Pancreas (tissue), 10 donors: ENCODE measurements at regions not wholly inside any gene's neighbourhood (a gene's known extent, or its start where the extent isn't known, plus 50 kb on each side); places are given as distances from the start of the nearest gene placed in this dataset.

Experiments used
- ATAC-seq, 4 donors: fragments of 200-7000 bp; cut with Tn5 transposase; one replicate each; pipeline versions ENCODE4 v1.8.0 to v1.9.1; 2020; ENCODE audit warnings: mild to moderate bottlenecking in 4 of 4, moderate library complexity in 4 of 4
- DNase-seq, 6 donors: peaks; one replicate each; pipeline ENCODE4 v3.0.0-alpha.2; 2020
- FAIRE-seq: peaks from 2 replicates; lab custom pipeline; 2012; peaks lifted over from hg19 to GRCh38; lab: Jason Lieb, UNC
- H3K27ac ChIP-seq, 4 donors: fragments of 200-600 bp; sonication (generic); 1 replicate in 3 of 4; 2 replicates in 1 of 4; pipeline versions ENCODE4 v1.5.0 to v1.8.0; 2020
- H3K27me3 ChIP-seq, 4 donors: fragments of 200-600 bp; one replicate each; pipeline ENCODE4 v1.8.0; 2021
- H3K36me3 ChIP-seq, 3 donors: fragments of 200-600 bp; sonication (generic) in 1 of 3; one replicate each; pipeline versions ENCODE4 v1.5.0 to v1.8.0; 2020 to 2021
- H3K4me1 ChIP-seq, 3 donors: fragments of 200-600 bp; one replicate each; pipeline ENCODE4 v1.8.0; 2021
- H3K4me3 ChIP-seq, 4 donors: fragments of 200-600 bp; sonication (generic) in 2 of 4; one replicate each; pipeline versions ENCODE4 v1.5.0 to v1.8.0; 2020 to 2021
- H3K9me3 ChIP-seq, 4 donors: fragments of 200-600 bp; one replicate each; pipeline ENCODE4 v1.8.0; 2021
- CTCF ChIP-seq, 4 donors: fragments of 200-600 bp; sonication (generic) in 3 of 4; IDR thresholded peaks; one replicate each; pipeline versions ENCODE4 v1.5.0 to v1.8.0; 2021; ENCODE audit warnings: antibody characterized with exemption in 4 of 4
- WGBS, 2 donors: extraction: QIAGEN DNeasy Blood & Tissue Kit; methylation state at CpG; one replicate each; pipeline ENCODE4 v1.1.7; 2013; 5-methylcytosine and 5-hydroxymethylcytosine counted together
- intact Hi-C, 3 donors: fragments of 100-400 bp; cut with DNase I; formaldehyde crosslinking; loops; one replicate each; pipeline versions ENCODE4 v1.11.1 to v1.14.2; 2022
- donor health status: healthy with polysubstance abuse.
- donor health status: DM: no; HTN: no; CAD: no; lungs with moderate emphysema.
- donor health status: DM: no; HTN: no; CAD: no.
- donor health status: control.
- donor health status: control.
- donor health status: Bipolar disorder and iron deficiency.
- donor health status: DM: yes; HTN: yes; CAD: no.
- donor health status: DM: no; HTN: no; CAD: no.
- donor health status: DM: no; HTN: no; CAD: no.
- donor health status: DM: yes; HTN: yes; CAD: no.

GRCh38 chr1:219317762-219318353 is 144.2 kb downstream of the LYPLAL1 start:
- TF ChIP-seq CTCF (IDR thresholded peaks at IDR 0.05), result no peak
- 72 to 73% methylated on average over 3 of the region's 3 CpGs for WGBS, 2 donors
- Histone ChIP-seq H3K4me3 (no peak overlapping the region), H3K27me3 (no peaks in the 10 kb centered on the region), H3K27ac (no peak overlapping the region), H3K9me3 (no peaks in the 10 kb centered on the region), H3K36me3 (no peaks in the 10 kb centered on the region), H3K4me1 (no peaks in the 10 kb centered on the region)
- FAIRE-seq, result no peak
- peak in 1 of 6 donors; percentile 14 for DNase-seq
- intact Hi-C loops, result no loop called here
- ATAC-seq, result peak in 1 of 4 donors; percentile 69

- no peak overlapping the region for H3K27ac ChIP-seq
- TF ChIP-seq CTCF (IDR thresholded peaks at IDR 0.05), result no peak
- H3K27me3 ChIP-seq, result no peaks in the 10 kb centered on the region
- ATAC-seq, result no peak
- no peak for DNase-seq
- no peak for FAIRE-seq
- no peaks in the 10 kb centered on the region for H3K36me3 ChIP-seq
- WGBS, 2 donors, result 51 to 96% methylated on average over 1 of the region's 1 CpG
- no peak overlapping the region for H3K4me3 ChIP-seq
- H3K9me3 ChIP-seq, result no peaks in the 10 kb centered on the region
- intact Hi-C loops, result no loop called here
- no peaks in the 10 kb centered on the region for H3K4me1 ChIP-seq
Measured at GRCh38 chr1:219316066-219316465, 142.4 kb downstream of the LYPLAL1 start.

- WGBS, 2 donors, result 92 to 98% methylated on average over 2 of the region's 2 CpGs
- Histone ChIP-seq H3K4me1 (no peaks in the 10 kb centered on the region), H3K27me3 (no peaks in the 10 kb centered on the region), H3K36me3 (no peaks in the 10 kb centered on the region), H3K4me3 (no peak overlapping the region), H3K27ac (no peak overlapping the region), H3K9me3 (no peaks in the 10 kb centered on the region)
- intact Hi-C loops, result no loop called here
- no peak for DNase-seq
- no peak for FAIRE-seq
- no peak for TF ChIP-seq CTCF (IDR thresholded peaks at IDR 0.05)
- ATAC-seq, result no peak
Measured at GRCh38 chr1:219313961-219314360, 140.3 kb downstream of the LYPLAL1 start.

GRCh38 chr1:219312967-219313366 is 139.3 kb downstream of the LYPLAL1 start:
- DNase-seq (no peak), FAIRE-seq (no peak), ATAC-seq (peak in 1 of 4 donors; percentile 30)
- 83 to 84% methylated on average over 3 of the region's 3 CpGs for whole genome bisulfite sequencing, 2 donors
- H3K4me1 ChIP-seq, result no peaks in the 10 kb centered on the region
- H3K4me3 ChIP-seq, result no peak overlapping the region
- no peaks in the 10 kb centered on the region for H3K9me3 ChIP-seq
- no peaks in the 10 kb centered on the region for H3K36me3 ChIP-seq
- no peak for TF ChIP-seq CTCF (IDR thresholded peaks at IDR 0.05)
- no peak overlapping the region for H3K27ac ChIP-seq
- H3K27me3 ChIP-seq, result no peaks in the 10 kb centered on the region
- intact Hi-C loops, result no loop called here

- Histone ChIP-seq H3K4me1 (no peaks in the 10 kb centered on the region), H3K27me3 (no peaks in the 10 kb centered on the region), H3K36me3 (no peaks in the 10 kb centered on the region), H3K4me3 (no peak overlapping the region), H3K27ac (no peak overlapping the region), H3K9me3 (no peaks in the 10 kb centered on the region)
- WGBS, 2 donors, result 8 to 12% methylated on average over 1 of the region's 1 CpG
- intact Hi-C loops, result no loop called here
- FAIRE-seq, result no peak
- DNase-seq, result no peak
- TF ChIP-seq CTCF (IDR thresholded peaks at IDR 0.05), result no peak
- peak in 2 of 4 donors; percentile 51 to 69 for ATAC-seq
Measured at GRCh38 chr1:219310181-219310728, 136.6 kb downstream of the LYPLAL1 start.
